Cardiac muscle cell (in vitro differentiated cells and primary cell): ENCODE measurements at regions not wholly inside any gene's neighbourhood (a gene's known extent, or its start where the extent isn't known, plus 50 kb on each side); places are given as distances from the start of the nearest gene placed in this dataset.

Experiments
- DNase-seq, 2 donors: peaks; one replicate each; pipeline versions ENCODE4 v3.0.0 to v3.0.0-alpha.2; 2010 to 2017; ENCODE audit warnings: low read depth in 1 of 2, low spot score in 1 of 2
- H3K27ac ChIP-seq: fragments of 200-600 bp; sonication (generic); 2 replicates; pipeline ENCODE4 v1.5.1; 2016
- H3K27me3 ChIP-seq: fragments of 200-600 bp; sonication (generic); 2 replicates; pipeline ENCODE4 v1.6.0; 2016; ENCODE audit warnings: control low read depth
- H3K36me3 ChIP-seq: fragments of 200-600 bp; sonication (generic); 2 replicates; pipeline ENCODE4 v1.5.1; 2016; ENCODE audit warnings: control low read depth
- H3K4me1 ChIP-seq: fragments of 200-600 bp; sonication (generic); 2 replicates; pipeline ENCODE4 v1.8.1; 2017; ENCODE audit warnings: low read depth, mild to moderate bottlenecking, mixed run types
- H3K4me3 ChIP-seq: fragments of 200-600 bp; sonication (generic); 2 replicates; pipeline ENCODE4 v1.5.1; 2016; ENCODE audit warnings: mild to moderate bottlenecking
- H3K9me3 ChIP-seq: fragments of 200-600 bp; sonication (generic); 2 replicates; pipeline ENCODE4 v1.5.1; 2017; ENCODE audit warnings: low read depth, mild to moderate bottlenecking, control low read depth
- CTCF ChIP-seq: IDR thresholded peaks from 2 replicates; pipeline ENCODE4 v1.5.1; 2012; ENCODE audit warnings: low read depth, mild to moderate bottlenecking, low read length

- Histone ChIP-seq H3K4me3 (no peak overlapping the region), H3K9me3 (no peaks in the 10 kb centered on the region), H3K27ac (no peak overlapping the region), H3K27me3 (no peaks in the 10 kb centered on the region), H3K4me1 (no peaks in the 10 kb centered on the region), H3K36me3 (no peaks in the 10 kb centered on the region)
- DNase-seq, result no peak
- no peak for TF ChIP-seq CTCF
Observed at GRCh38 chr7:51619880-51620279, 303.3 kb upstream of the COBL start.

DNA sequence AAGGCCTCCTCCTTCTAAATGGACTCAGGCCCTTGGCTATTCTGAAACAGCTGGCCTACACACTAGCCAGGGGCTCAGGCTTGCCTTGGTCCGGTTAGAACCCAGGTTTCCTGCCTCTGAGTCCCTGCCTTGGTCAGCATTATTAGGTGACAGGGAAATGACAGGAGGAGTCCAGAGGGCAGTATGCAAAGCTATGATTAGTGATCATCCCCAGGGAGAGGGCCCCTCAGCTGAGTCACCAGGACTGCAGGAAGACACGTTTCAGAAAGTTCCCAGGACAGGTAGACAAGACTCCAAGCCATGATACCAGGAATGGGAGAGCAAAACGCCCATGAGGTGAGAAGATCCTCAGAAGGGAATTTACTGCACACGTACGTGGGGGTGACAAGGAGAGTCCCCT is 301.1 kb upstream of the COBL start:
- no peaks in the 10 kb centered on the region for H3K4me1 ChIP-seq
- no peaks in the 10 kb centered on the region for H3K27me3 ChIP-seq
- no peak for DNase-seq
- no peak overlapping the region for H3K4me3 ChIP-seq
- no peak overlapping the region for H3K27ac ChIP-seq
- no peaks in the 10 kb centered on the region for H3K9me3 ChIP-seq
- no peak for TF ChIP-seq CTCF
- no peaks in the 10 kb centered on the region for H3K36me3 ChIP-seq

GRCh38 chr7:51613911-51614357 is 297.3 kb upstream of the COBL start:
- Histone ChIP-seq H3K27me3 (no peaks in the 10 kb centered on the region), H3K4me1 (no peaks in the 10 kb centered on the region), H3K9me3 (no peaks in the 10 kb centered on the region), H3K4me3 (no peak overlapping the region), H3K36me3 (no peaks in the 10 kb centered on the region), H3K27ac (no peak overlapping the region)
- no peak for DNase-seq
- TF ChIP-seq CTCF, result no peak

GRCh38 chr7:51611937-51612336 is 295.3 kb upstream of the COBL start:
- H3K27ac ChIP-seq, result no peak overlapping the region
- no peak for TF ChIP-seq CTCF
- H3K27me3 ChIP-seq, result no peaks in the 10 kb centered on the region
- no peaks in the 10 kb centered on the region for H3K36me3 ChIP-seq
- no peak overlapping the region for H3K4me3 ChIP-seq
- no peaks in the 10 kb centered on the region for H3K9me3 ChIP-seq
- no peak for DNase-seq
- no peaks in the 10 kb centered on the region for H3K4me1 ChIP-seq

- no peak for TF ChIP-seq CTCF
- no peaks in the 10 kb centered on the region for H3K4me1 ChIP-seq
- no peak overlapping the region for H3K4me3 ChIP-seq
- no peaks in the 10 kb centered on the region for H3K27me3 ChIP-seq
- H3K27ac ChIP-seq, result no peak overlapping the region
- no peak for DNase-seq
- H3K36me3 ChIP-seq, result no peaks in the 10 kb centered on the region
- H3K9me3 ChIP-seq, result no peaks in the 10 kb centered on the region
Observed at GRCh38 chr7:51607447-51607846, 290.8 kb upstream of the COBL start.

- H3K9me3 ChIP-seq, result no peaks in the 10 kb centered on the region
- no peak for DNase-seq
Observed at GRCh38 chr7:51606601-51607154, 290.1 kb upstream of the COBL start.

More at GRCh38 chr7:51606601-51607154, 290.1 kb upstream of the COBL start:
- no peak overlapping the region for H3K4me3 ChIP-seq
- H3K27me3 ChIP-seq, result no peaks in the 10 kb centered on the region
- no peak overlapping the region for H3K27ac ChIP-seq
- no peak for TF ChIP-seq CTCF
- no peaks in the 10 kb centered on the region for H3K36me3 ChIP-seq
- no peaks in the 10 kb centered on the region for H3K4me1 ChIP-seq
